Sigmoid colon (tissue), 4 donors: ENCODE measurements at regions not wholly inside any gene's neighbourhood (a gene's known extent, or its start where the extent isn't known, plus 50 kb on each side); places are given as distances from the start of the nearest gene placed in this dataset.

Source experiments
- CTCF ChIP-seq, 4 experiments: fragments of 450-650 bp in 3 of 4; fragments of 200-600 bp in 1 of 4; IDR thresholded peaks; one replicate each; pipeline ENCODE4 v1.5.1; 2016 to 2019; ENCODE audit warnings: antibody characterized with exemption in 4 of 4, mild to moderate bottlenecking in 3 of 4, moderate library complexity in 2 of 4
- EP300 ChIP-seq, 4 donors: sonication (generic); formaldehyde crosslinking; IDR thresholded peaks; one replicate each; pipeline ENCODE4 v1.6.1; 2017; ENCODE audit warnings: antibody characterized with exemption in 4 of 4
- POLR2A ChIP-seq, 2 donors: fragments of 450-650 bp; IDR thresholded peaks; one replicate each; pipeline ENCODE4 v1.6.1; 2016; ENCODE audit warnings: antibody characterized with exemption in 2 of 2, mild to moderate bottlenecking in 2 of 2, moderate library complexity in 2 of 2
- POLR2AphosphoS5 ChIP-seq, 4 donors: sonication (generic); formaldehyde crosslinking; IDR thresholded peaks; one replicate each; pipeline ENCODE4 v1.6.1; 2017; ENCODE audit warnings: antibody characterized with exemption in 4 of 4

GRCh38 chr20:54848262-54848661 lies 372.9 kb downstream of the DOK5 start:
- TF ChIP-seq POLR2A (IDR thresholded peaks at IDR 0.05) (no peak), CTCF (IDR thresholded peaks at IDR 0.05) (no peak), POLR2AphosphoS5 (IDR thresholded peaks at IDR 0.05) (no peak), EP300 (IDR thresholded peaks at IDR 0.05) (no peak)
